ENCODE measurements at regions not wholly inside any gene's neighbourhood (a gene's known extent, or its start where the extent isn't known, plus 50 kb on each side); places are given as distances from the start of the nearest gene placed in this dataset.

DNA sequence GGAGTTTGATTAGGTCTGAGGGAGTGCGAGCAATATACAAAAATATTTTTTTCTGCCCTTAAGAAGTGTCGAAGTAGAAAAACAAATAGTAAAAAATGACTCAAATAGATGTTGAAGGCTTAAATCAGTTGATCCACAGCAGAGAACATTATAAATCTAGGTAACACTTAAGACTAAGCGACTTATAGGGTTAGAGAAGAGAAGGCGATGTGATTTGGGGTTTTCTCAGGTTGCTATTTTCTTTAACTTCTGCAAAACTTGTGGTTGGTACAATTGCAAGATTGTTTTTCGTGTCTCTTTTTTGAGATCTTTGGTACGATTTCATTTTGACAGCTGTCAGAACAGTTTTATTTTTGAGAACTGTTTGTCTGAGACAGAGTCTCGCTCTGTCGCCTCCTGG is 1479.5 kb downstream of the PCDH7 start:
- TF ChIP-seq, protein P1, sequence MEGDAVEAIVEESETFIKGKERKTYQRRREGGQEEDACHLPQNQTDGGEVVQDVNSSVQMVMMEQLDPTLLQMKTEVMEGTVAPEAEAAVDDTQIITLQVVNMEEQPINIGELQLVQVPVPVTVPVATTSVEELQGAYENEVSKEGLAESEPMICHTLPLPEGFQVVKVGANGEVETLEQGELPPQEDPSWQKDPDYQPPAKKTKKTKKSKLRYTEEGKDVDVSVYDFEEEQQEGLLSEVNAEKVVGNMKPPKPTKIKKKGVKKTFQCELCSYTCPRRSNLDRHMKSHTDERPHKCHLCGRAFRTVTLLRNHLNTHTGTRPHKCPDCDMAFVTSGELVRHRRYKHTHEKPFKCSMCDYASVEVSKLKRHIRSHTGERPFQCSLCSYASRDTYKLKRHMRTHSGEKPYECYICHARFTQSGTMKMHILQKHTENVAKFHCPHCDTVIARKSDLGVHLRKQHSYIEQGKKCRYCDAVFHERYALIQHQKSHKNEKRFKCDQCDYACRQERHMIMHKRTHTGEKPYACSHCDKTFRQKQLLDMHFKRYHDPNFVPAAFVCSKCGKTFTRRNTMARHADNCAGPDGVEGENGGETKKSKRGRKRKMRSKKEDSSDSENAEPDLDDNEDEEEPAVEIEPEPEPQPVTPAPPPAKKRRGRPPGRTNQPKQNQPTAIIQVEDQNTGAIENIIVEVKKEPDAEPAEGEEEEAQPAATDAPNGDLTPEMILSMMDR (IDR thresholded peaks at IDR 0.05): no peak
- TF ChIP-seq POLR2AphosphoS5 (IDR thresholded peaks at IDR 0.05) (no peak), EP300 (IDR thresholded peaks at IDR 0.05) (no peak)
